Lower leg skin (tissue), 3 donors: ENCODE measurements at regions not wholly inside any gene's neighbourhood (a gene's known extent, or its start where the extent isn't known, plus 50 kb on each side); places are given as distances from the start of the nearest gene placed in this dataset.

Source experiments
- CTCF ChIP-seq, 3 donors: fragments of 450-650 bp; IDR thresholded peaks; one replicate each; pipeline ENCODE4 v1.5.1; 2016; ENCODE audit warnings: antibody characterized with exemption in 3 of 3, mild to moderate bottlenecking in 3 of 3, moderate library complexity in 2 of 3
- POLR2A ChIP-seq, 2 donors: fragments of 450-650 bp; IDR thresholded peaks; one replicate each; pipeline ENCODE4 v1.6.1; 2016 to 2017; ENCODE audit warnings: antibody characterized with exemption in 2 of 2, mild to moderate bottlenecking in 1 of 2, moderate library complexity in 1 of 2

GRCh38 chr17:77281122-77281903, 140.5 kb downstream of the SEC14L1 start:
- TF ChIP-seq POLR2A (IDR thresholded peaks at IDR 0.05) (no peak), CTCF (IDR thresholded peaks at IDR 0.05) (no peak)
